NCI-H1092 (cell line): ENCODE measurements at regions not wholly inside any gene's neighbourhood (a gene's known extent, or its start where the extent isn't known, plus 50 kb on each side); places are given as distances from the start of the nearest gene placed in this dataset.

Experiments
- DNase-seq: peaks from one replicate; lab custom pipeline; 2025; lab: John Stamatoyannopoulos, UW

GRCh38 chr5:171688696-171689495, 96.7 kb upstream of the SMIM23 start:
- no peak for DNase-seq

- no peak for DNase-seq
Measured at GRCh38 chr5:171689853-171690417, 95.7 kb upstream of the SMIM23 start.

DNA sequence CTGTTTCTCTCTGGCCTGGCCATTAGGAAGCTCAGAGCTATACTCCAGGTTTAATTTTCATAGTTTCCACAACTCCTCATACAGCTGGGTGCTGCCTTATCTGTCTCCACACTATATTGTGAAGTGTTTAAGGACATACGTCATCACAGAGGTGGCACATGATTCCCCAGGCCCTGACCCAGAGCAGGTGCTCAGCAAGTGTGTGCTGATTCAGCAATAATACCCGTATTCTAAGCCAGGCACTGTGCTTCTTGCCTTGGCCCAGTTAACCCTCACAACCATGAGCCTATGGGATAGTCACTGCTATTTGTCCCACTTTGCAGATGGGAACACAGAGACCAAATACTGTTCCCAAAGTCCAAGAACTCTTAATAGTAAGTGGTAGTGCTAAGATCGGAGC, 93.5 kb upstream of the SMIM23 start:
- DNase-seq = no peak

GRCh38 chr5:171692936-171693335, 92.7 kb upstream of the SMIM23 start:
- no peak for DNase-seq

DNA sequence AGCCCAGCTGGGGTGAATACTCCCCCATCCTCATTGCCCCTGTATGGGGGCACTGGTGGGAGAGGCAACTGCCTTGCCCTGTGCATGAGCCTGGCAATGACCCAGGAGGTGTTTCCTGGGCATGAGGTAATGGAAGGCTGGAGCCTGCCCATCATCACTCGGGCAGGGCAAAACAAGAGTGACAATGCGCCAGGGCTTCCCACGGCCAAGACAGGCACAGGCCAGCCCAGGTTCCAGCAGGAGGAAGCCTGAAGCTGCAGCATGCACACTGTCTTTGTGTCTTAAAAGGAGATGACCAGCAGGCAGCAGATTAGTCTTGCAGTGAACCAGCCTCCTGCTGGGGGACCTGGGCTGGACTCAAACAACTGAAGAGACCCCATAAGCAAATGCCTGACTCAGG, 92.2 kb upstream of the SMIM23 start:
- DNase-seq = no peak

GRCh38 chr5:171695804-171696203, 89.8 kb upstream of the SMIM23 start:
- no peak for DNase-seq

DNA sequence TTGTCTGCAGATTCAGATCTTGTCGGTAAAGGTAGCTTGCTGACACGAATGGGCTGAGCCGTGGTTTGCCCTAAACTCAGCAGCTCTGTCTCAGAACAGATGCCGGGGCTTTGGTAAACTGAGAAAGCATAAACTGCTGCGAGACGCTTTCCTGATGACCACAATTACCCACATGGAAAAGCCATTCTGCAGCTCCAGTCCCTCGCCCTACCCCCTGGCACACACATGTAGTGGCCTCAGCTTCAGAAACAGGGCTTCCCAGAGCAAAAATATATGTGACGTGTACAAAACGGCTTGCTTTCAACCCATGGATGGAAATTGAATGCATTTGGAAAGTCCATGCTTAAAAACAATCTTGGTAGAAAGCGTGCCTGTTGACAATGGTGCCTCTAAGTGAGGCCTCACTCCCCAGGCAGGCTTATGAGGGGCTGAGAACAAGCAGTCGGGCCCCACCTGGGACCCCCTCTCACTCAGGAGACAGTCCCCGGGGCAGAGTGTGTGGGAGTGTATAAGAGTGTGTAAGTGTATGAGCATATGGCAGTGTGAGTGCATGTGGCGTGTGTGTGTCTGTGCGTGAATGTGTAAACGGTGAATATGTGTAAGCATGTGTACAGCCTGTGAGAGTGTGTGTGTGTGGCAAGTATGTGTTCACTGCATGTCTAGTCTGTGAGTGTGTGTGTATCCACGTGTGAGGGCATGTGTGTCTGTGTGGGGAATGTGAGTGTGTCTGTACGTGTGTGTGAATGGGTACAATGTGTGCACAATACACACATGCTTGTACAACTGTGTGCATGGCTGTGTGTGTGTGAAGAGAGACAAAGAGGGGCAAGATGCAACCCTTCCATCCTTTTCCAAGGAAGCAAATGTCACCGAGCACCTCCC, 88.2 kb upstream of the SMIM23 start:
- no peak for DNase-seq

DNA sequence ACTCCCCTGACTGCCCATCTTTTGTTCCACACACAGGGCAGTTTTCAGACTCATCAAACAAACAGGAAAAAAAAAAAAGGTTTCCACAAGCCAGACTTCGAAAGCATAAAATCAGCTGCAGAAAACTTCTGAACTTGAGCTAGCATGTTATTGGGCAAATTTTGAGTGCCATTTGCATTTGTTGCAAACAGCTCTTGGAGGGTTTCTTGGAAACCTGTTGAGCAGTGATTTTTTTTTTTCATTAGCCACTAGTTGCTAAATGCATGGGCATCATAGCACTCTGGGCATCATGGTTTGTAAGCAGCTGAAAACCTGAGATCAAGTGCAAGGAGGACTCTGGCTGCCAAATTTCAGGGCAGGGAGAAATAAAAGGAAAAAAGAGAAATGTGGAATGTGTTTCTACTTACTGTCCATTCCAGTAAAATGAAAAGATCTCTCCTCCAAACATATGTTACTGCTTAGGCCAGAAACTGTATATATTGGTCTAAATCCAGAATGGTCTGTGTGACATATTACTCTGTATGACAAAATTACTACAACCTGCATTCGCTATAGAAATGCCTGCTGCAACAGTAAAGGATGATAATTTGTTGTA, 85.2 kb upstream of the SMIM23 start:
- no peak for DNase-seq

DNA sequence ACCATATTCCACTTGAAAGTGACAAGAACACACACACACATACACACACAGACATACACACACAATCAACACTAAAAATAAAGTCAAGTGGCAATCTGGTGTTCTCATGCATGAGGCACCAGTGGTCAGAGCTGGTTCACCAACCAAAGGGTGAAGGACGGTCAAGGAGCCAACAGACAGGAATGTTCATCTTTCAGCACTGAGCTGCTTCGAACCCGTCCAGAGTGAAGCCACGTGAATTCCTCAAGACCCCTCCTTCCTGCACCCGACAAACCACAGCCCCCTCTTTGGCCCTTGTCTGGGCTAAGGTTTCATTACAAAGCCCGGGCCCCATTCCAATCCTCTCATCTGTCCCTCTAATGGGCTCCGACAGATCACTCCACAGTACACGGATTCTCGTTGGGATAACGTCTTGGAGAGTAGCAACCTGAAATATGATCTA, 84.5 kb upstream of the SMIM23 start:
- peak; percentile 11 for DNase-seq

DNA sequence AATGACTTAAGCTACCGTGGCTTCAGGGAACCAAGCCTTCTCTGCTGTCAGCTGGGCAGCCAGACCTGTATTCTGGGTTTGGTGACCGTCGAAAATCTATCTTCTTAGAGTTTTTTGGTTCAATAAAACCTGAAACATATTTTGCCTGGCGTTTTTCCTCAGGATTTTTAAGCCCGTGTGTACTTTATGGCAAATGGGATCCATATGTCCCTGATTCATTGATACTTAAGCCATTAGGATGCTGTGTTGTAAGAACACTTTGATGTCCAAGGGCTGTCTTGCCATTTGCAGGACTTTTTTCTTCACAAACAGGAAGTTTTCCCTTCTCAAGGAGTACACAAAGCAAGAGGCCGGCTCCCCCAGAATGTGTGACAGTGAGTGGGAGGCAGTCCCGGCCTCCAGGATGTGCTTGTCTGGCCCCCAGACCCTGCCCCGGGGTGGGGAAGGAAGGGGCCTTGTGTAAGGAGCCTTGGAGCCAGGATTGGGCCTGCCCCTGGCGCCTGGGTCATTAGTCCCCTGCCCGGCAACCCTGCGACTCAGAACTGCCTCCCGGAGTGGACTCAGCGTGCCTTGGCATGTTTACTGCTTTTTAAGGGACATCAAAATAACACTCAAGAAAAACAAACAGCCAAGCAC, 83.4 kb upstream of the SMIM23 start:
- no peak for DNase-seq

GRCh38 chr5:171703146-171703545, 82.5 kb upstream of the SMIM23 start:
- DNase-seq = no peak

GRCh38 chr5:171705036-171705435, 80.6 kb upstream of the SMIM23 start:
- DNase-seq = no peak

DNA sequence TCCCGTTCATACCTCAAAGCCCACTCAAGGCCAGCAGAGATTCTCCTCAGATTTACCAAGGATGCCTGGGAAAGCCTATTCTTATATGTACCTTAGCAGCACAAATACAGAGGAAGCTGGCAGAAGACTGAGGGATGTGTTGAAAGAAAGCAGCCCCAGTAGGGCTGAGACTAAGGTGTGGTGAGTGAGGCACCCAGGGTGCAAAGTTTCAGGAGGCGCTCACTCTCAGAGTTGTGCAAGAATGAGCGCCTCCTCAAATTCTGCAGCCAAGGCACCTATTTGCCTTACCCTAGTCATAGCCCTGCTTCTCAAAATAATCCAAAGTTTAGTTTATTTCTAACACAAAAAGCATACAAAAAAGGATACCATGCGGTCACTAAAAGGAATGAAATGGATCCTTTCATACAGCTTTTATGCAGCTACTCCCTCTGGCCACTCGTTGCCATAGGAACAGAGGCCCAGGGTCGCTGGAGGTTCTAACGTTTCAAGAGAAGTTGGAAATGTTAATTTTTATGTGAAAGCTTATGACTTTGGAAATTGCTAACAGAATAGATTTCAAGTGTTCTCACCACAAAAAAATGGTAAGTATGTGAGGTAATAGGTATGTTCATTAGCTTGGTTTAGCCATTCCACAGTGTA, 79.7 kb upstream of the SMIM23 start:
- DNase-seq = no peak

- DNase-seq = no peak
Measured at GRCh38 chr5:171706736-171707441, 78.7 kb upstream of the SMIM23 start.

DNA sequence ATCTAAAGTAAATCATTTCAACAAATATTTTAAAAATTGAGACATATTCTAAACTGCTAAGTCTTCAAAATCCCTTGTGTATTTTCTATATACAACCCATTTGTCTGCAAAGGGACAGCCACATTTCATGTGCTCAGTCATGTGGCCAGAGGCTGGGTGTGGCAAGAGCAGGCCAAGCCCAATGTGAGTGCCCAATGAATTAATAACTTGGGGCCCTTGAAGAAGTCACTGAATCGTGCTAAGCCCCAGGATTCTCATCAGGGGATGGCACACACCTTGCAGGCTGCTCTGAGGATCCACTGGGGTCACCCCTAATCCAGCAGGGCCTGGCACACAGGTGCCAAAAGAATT, 78.2 kb upstream of the SMIM23 start:
- DNase-seq = no peak

DNA sequence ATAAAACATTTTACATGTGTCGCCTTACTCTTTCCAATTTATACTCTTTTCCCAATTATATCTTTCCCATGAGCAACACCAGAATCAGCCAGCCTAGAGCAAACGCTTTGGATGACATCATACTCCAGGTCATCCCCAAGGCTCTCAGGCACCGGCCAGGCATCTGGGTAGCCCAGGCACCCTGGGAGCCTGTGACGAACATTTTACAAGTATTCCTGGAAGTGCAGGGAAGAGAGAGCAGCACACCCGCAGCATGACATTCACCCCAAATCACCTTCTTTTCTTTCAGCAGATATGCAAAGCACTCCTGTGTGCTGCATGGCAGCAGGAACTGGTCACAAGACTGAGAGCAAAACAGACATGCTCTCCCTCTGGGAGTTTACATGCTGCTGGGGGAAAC, 75.7 kb upstream of the SMIM23 start:
- no peak for DNase-seq

- DNase-seq = no peak
Measured at GRCh38 chr5:171710451-171711024, 75.1 kb upstream of the SMIM23 start.

- DNase-seq = no peak
Measured at GRCh38 chr5:171711571-171711970, 74.0 kb upstream of the SMIM23 start.

GRCh38 chr5:171712616-171713015, 73.0 kb upstream of the SMIM23 start:
- DNase-seq = no peak

DNA sequence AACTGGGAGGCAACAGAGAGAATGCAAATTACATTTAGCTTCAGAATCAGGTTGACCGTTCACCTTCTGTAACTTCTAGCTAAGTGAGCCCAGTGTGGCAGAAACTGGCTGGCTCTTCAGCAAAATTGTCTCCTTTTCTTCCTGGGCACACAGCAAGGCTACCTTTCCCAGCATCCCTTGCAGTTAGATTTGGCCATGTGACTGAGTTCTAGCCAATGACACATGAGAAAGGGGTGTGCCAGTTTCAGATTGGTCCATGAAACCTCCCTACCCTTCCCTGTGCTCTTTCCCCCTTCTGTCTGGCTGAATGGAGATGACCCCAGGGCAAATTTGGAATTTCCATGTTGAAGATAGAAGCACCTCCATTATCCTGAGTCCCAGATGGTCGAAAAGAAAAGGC, 72.5 kb upstream of the SMIM23 start:
- no peak for DNase-seq

GRCh38 chr5:171714261-171714660, 71.4 kb upstream of the SMIM23 start:
- no peak for DNase-seq
